22Rv1 (cell line): ENCODE measurements at regions not wholly inside any gene's neighbourhood (a gene's known extent, or its start where the extent isn't known, plus 50 kb on each side); places are given as distances from the start of the nearest gene placed in this dataset.

Source experiments
- ZFX ChIP-seq: fragments of 450-650 bp; IDR thresholded peaks from 2 replicates; pipeline ENCODE4 v1.6.1; 2017; ENCODE audit warnings: antibody characterized with exemption, borderline replicate concordance
- TF ChIP-seq, protein P1 (sequence below): fragments of 450-650 bp; IDR thresholded peaks from 2 replicates; pipeline ENCODE4 v1.5.1; 2017; ENCODE audit warnings: mild to moderate bottlenecking

DNA sequence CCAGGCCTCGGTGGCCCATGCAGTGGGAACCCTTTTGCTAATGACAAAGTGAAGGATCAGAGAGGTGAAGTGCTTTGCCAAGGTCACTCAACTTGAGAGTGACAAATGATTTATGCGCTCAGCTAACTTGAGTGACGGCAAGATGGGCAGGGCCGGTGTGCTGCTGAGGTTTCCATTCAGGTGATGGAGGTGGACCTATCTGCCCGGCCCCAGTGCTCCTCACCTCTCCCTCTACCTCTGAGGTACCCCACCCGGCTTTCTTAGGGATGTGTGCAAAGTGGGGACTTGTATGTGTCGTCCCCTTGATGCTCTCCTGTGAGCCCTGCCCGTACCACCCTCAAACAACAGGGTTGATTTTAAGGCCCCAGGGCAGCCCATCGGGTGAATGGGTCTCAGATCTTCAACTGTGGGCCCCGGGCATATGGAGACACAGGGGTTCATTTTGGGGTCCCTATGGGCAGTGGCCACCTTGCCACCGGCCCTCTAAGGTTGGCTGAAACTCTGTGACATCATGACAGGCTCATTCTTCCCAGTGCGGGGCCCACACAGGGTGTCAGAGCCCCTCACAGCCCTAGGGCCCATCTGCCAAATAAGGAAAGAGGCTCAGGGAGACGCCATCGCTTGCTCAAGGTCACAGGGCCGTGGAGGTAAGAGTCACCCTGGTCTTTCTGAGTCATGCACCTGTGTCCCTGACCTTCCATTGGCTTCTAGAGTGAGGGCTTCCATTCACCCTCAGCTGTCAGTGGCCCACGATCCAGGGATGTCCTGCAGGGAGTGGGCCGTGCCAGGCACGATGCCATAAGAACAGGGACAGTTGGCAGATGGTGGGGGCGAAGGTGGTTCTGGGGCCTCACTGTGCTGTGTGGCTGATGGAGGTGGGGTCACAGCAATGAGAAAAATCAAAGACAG, 170.6 kb upstream of the MVB12B start:
- TF ChIP-seq, protein P1, sequence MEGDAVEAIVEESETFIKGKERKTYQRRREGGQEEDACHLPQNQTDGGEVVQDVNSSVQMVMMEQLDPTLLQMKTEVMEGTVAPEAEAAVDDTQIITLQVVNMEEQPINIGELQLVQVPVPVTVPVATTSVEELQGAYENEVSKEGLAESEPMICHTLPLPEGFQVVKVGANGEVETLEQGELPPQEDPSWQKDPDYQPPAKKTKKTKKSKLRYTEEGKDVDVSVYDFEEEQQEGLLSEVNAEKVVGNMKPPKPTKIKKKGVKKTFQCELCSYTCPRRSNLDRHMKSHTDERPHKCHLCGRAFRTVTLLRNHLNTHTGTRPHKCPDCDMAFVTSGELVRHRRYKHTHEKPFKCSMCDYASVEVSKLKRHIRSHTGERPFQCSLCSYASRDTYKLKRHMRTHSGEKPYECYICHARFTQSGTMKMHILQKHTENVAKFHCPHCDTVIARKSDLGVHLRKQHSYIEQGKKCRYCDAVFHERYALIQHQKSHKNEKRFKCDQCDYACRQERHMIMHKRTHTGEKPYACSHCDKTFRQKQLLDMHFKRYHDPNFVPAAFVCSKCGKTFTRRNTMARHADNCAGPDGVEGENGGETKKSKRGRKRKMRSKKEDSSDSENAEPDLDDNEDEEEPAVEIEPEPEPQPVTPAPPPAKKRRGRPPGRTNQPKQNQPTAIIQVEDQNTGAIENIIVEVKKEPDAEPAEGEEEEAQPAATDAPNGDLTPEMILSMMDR = no peak
- no peak for TF ChIP-seq ZFX
